Motor neuron (in vitro differentiated cells): ENCODE measurements at regions not wholly inside any gene's neighbourhood (a gene's known extent, or its start where the extent isn't known, plus 50 kb on each side); places are given as distances from the start of the nearest gene placed in this dataset.
"Not testable (repeated sequence)": the region's sequence is repeated elsewhere in the genome, so short reads cannot be mapped to it uniquely, and the experiment has no call there.

Experiments used
- ATAC-seq, 8 experiments: fragments of 200-7000 bp; cut with Tn5 transposase; replicated peaks in 6 of 8; 2 replicates each; pipeline ENCODE4 v1.8.0; 2021; ENCODE audit warnings: mild to moderate bottlenecking in 8 of 8, moderate library complexity in 8 of 8
- H3K27ac ChIP-seq, 2 donors: fragments of 250-450 bp; sonication (Bioruptor Pico); 2 replicates each; pipeline ENCODE4 v1.9.0; 2021; ENCODE audit warnings: antibody characterized with exemption in 2 of 2, mild to moderate bottlenecking in 2 of 2, moderate library complexity in 1 of 2
- H3K4me1 ChIP-seq, 2 donors: fragments of 250-450 bp; sonication (Bioruptor Pico); replicated peaks in 1 of 2; 2 replicates each; pipeline ENCODE4 v1.6.1; 2021; ENCODE audit warnings: antibody characterized with exemption in 2 of 2, mild to moderate bottlenecking in 2 of 2, moderate library complexity in 1 of 2
- H3K4me3 ChIP-seq, 5 donors: fragments of 250-450 bp; sonication (Bioruptor Pico); 2 replicates each; pipeline ENCODE4 v1.9.0; 2021; ENCODE audit warnings: antibody characterized with exemption in 5 of 5, mild to moderate bottlenecking in 5 of 5, moderate library complexity in 4 of 5
- WGBS, 10 experiments: fragments of 450-650 bp; shearing (Covaris generic); methylation state at CpG; one replicate each; pipeline ENCODE4 v1.0.0; 2022; 5-methylcytosine and 5-hydroxymethylcytosine counted together
- in situ Hi-C, 9 experiments: fragments of 400-800 bp; cut with MboI; loops; one replicate each; pipeline ENCODE4 v1.15.0; 2021; ENCODE audit warnings: low sequenced_read_pairs in 9 of 9, low pct_unique_long_range_greater_than_20kb in 2 of 9; ENCODE audit not compliant: unreplicated experiment in 9 of 9

DNA sequence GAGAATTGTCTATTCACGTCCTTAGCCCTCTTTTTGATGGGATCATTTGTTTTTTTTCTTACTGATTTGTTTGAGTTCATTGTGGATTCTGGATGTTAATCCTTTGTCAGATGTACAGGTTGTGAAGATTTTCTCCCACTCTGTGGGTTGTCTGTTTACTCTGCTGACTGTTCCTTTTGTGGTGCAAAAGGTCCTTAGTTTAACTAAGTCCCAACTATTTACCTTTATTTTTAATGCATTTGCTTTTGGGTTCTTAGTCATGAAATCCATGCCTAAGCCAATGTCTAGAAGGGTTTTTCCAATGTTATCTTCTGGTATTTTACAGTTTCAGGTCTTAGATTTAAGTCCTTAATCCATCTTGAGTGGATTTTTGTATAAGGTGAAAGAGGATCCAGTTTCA is 336.3 kb downstream of the TFAP2B start:
- H3K27ac ChIP-seq, H3K4me3 ChIP-seq, in situ Hi-C loops, H3K4me1 ChIP-seq, ATAC-seq: not testable (repeated sequence)
- 10 to 100% (median 75%) methylated on average over 1 of the region's 1 CpG for WGBS, 10 experiments

DNA sequence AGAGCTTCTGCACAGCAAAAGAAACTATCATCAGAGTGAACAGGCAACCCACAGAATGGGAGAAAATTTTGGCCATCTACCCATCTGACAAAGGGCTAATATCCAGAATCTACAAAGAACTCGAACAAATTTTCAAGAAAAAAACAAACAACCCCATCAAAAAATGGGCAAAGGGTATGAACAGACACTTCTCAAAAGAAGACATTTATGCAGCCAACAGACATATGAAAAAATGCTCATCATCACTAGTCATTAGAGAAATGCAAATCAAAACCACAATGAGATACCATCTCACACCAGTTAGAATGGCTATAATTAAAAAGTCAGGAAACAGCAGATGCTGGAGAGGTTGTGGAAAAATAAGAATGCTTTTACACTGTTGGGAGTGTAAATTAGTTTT is 340.6 kb downstream of the TFAP2B start:
- in situ Hi-C loops, H3K27ac ChIP-seq, H3K4me3 ChIP-seq, H3K4me1 ChIP-seq, ATAC-seq: not testable (repeated sequence)
- 14 to 91% (median 86%) methylated on average over 1 of the region's 1 CpG; no CpG with 5 or more reads in 3 of the 10 experiments for WGBS, 10 experiments

DNA sequence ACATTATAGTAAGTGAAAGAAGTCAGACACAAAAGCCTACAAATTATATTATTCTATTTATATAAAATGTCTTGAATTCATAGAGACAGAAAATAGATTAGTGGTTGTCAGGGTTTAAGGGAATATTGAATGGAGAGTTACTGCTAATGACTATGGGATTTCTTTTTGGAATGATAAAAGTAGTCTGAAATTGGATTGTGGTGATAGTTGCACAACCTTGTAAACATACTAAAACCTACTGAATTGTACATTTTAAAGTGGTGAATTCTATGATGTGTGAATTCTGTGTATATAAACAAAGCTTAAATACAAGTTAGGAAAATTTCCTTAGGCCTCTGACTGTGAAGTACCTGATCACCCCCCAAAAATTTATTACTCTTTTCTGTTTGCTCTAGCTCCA is 343.1 kb downstream of the TFAP2B start:
- H3K4me3 ChIP-seq, result no peak overlapping the region
- in situ Hi-C loops, result no loop called here
- ATAC-seq, result no peak
- no peaks in the 10 kb centered on the region for H3K4me1 ChIP-seq
- H3K27ac ChIP-seq, result no peak overlapping the region

DNA sequence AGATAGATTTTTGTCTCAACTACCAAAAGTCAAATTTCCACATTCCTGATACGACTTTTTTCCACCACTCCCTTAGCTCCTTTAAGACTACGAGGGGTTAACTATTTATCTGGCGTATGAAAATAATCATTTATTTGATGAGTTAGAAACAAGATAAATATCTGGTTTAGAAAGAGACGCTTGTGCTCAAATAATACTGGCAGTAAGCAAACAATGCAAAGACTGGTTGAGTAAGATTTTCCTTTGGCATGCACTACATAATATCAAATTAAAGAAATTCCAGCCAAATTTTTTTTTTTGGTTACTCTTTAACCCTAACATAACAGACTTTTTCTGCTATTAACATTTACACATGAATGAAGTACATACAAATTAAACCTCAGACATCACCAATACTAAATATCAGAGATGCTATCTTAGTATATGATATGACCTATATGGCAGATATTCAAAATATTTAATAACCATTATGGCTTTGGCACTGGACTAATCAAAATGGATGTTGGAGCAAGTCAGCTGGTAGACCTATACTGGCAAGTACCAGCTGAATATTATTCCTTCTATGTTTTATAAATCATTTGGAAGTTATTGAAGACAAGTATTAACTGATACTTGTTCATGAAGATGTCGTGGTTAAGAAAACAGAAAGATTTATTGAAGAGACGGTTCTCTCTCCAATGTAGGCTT is 345.3 kb downstream of the TFAP2B start:
- in situ Hi-C loops, result no loop called here
- Histone ChIP-seq H3K27ac (no peak overlapping the region), H3K4me1 (no peaks in the 10 kb centered on the region), H3K4me3 (no peak overlapping the region)
- WGBS, 10 experiments, result 0 to 100% (median 69%) methylated on average over 1 to 6 of the region's 6 CpGs
- no peak for ATAC-seq

DNA sequence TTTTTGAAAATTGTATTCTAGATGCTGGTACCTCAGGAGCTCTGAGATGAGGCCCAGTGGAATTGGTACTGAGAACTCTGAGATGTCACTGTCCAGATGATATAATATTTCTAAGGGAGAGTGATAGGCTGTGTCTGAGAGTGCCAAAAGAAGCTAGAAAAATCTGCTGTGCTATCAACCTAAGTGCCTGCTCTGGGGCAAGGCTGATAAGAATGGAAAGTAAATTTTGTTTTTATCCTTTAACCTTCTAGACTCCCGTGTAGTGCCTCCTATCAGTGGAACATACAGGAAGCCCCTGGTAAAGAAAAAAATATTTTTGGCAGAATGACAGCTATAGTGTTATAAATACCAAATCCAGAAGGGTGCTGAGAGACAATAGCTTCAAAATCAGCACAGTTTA is 348.2 kb downstream of the TFAP2B start:
- no peak overlapping the region for H3K4me3 ChIP-seq
- 0 to 83% (median 50%) methylated on average over 1 of the region's 1 CpG; no CpG with 5 or more reads in 3 of the 10 experiments for WGBS, 10 experiments

DNA sequence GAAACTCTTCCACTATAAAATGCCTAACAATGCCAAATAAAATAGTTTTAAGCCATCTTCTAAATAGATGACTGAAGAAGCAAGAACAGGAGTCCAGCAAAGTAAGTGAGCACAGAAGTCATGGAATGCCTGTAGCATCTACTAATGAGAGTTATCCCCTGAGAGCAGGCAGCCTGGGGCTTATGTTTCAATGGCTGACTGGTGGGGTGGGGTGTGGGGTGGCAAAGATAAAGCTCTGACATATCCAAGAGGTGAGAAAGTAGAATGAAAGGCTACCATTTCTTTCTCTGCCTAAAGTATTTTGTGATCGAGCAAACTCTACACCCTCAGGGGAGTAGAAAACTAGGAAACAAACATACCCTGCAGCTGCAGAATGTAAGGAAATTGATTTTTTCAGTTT is 348.8 kb downstream of the TFAP2B start:
- no peak overlapping the region for H3K27ac ChIP-seq
- in situ Hi-C loops, result no loop called here
- ATAC-seq, result no peak
- H3K4me1 ChIP-seq, result no peaks in the 10 kb centered on the region
- no peak overlapping the region for H3K4me3 ChIP-seq
- WGBS, 10 experiments, result 0 to 100% (median 65%) methylated on average over 1 of the region's 1 CpG; no CpG with 5 or more reads in 4 of the 10 experiments

More for the DNA sequence above, 348.2 kb downstream of the TFAP2B start:
- no peak overlapping the region for H3K27ac ChIP-seq
- ATAC-seq, result no peak
- in situ Hi-C loops, result no loop called here
- H3K4me1 ChIP-seq, result no peaks in the 10 kb centered on the region

DNA sequence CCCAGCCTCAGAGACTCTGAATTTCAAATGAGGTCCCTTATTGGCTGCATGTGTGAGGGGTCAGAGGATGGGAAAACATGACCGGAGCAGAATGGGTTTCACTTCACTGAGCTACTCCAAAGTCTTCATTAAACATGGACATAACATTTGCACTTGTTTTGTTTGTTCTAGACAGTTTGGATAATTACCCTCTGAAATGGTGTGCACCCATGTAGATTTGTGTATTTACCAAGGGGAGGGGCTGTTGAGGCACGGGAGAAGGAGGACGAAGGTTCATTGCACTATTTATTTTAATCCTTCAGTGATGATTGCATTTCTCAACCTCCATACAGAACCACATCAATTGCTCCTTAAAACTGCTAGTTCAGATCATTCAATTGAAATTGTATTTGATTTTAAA is 364.2 kb downstream of the TFAP2B start:
- Histone ChIP-seq H3K27ac (no peak overlapping the region), H3K4me3 (no peak overlapping the region), H3K4me1 (no peaks in the 10 kb centered on the region)
- WGBS, 10 experiments, result 0 to 100% (median 55%) methylated on average over 1 to 3 of the region's 3 CpGs; no CpG with 5 or more reads in 6 of the 10 experiments
- in situ Hi-C loops, result no loop called here
- peak in 1 of 8 experiments; percentile 91 for ATAC-seq

DNA sequence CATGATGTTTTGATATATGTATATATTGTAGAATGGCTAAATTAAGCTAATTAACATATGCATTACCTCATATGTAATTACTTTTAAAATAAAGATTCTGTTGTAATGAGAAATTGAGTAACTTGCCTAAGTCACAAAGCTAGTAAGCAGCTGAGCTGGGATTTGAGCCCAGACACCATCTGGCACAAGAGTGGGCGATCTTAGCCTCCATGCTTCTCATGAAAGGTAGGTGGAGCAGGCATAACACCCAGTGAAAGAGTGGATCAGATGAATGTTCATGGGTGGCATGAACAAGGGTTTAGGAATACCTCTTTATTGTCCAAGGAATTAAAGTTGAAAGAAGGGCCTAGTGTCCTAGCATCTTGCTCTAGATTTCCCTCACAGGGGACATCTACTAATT is 365.4 kb downstream of the TFAP2B start:
- Histone ChIP-seq H3K27ac (no peak overlapping the region), H3K4me3 (no peak overlapping the region), H3K4me1 (no peaks in the 10 kb centered on the region)
- WGBS, 10 experiments, result 0 to 100% (median 90%) methylated on average over 1 of the region's 1 CpG; no CpG with 5 or more reads in 7 of the 10 experiments
- in situ Hi-C loops, result no loop called here
- no peak for ATAC-seq

DNA sequence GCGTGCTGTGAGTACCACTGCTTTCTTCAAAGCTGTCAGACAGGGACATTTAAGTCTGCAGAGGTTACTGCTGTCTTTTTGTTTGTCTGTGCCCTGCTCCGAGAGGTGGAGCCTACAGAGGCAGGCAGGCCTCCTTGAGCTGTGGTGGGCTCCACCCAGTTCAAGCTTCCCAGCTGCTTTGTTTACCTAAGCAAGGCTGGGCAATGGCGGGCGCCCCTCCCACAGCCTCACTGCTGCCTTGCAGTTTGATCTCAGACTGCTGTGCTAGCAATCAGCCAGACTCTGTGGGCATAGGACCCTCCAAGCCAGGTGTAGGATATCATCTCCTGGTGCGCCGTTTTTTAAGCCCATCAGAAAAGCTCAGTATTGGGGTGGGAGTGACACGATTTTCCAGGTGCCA is 374.5 kb downstream of the TFAP2B start:
- 10 to 100% (median 80%) methylated on average over 1 to 2 of the region's 7 CpGs; no CpG with 5 or more reads in 5 of the 10 experiments for WGBS, 10 experiments
- ATAC-seq, in situ Hi-C loops, H3K4me1 ChIP-seq, H3K27ac ChIP-seq, H3K4me3 ChIP-seq: not testable (repeated sequence)

DNA sequence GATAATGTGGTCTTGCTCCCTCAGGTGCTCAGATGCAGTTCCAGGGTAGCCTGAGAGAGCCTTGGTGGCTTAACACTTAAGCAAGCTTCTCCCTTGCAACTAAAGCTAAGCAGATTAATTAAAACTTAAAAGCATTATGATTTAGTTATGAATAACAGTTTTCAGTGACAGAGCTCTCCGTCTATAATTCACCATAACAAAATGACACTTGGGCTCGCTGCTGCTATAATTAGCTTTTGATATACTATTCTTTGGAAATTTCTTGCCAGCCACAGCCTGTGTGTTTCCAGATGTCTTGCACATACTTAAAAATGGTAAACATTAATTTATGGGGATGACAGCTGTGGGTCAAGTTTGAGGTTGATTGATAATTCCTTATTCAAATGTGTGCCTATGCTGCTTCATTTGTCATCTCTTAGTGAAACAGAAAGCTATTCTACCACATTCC is 380.5 kb downstream of the TFAP2B start:
- H3K4me1 ChIP-seq, result peaks cover 0 to 4% of the 10 kb centered on the region in 2 donors
- no peak overlapping the region for H3K4me3 ChIP-seq
- 6 to 64% (median 15%) methylated on average over 2 of the region's 2 CpGs; no CpG with 5 or more reads in 3 of the 10 experiments for WGBS, 10 experiments
- peak in 5 of 8 experiments; percentile 33 to 82 (median 65) for ATAC-seq
- in situ Hi-C loops, result no loop called here
- H3K27ac ChIP-seq, result no peak overlapping the region

DNA sequence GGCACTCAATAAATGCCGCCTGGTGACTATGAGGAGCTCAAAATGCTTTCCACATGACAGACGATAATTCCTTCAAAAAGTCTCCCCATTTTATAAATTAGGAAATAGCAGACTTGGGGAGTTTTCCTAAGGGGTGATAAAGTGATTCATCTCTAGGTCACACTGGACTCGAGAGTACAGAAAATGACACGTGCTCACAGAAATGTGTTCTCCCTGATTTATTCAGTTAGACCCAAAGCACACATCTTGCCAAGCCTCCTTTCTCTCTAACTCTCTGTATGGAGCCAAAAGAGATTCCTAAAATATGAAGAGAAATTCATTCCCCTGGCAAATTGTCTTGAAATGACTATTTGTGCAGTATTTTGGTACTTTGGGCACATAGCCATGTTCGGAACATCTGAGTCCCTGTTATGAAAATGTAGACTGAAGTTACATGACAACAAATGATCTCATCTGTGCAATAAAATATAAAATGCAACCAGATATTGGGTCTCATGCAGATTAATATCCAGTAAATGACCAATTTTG is 381.1 kb downstream of the TFAP2B start:
- no peak overlapping the region for H3K27ac ChIP-seq
- peak in 2 of 8 experiments; percentile 17 to 43 for ATAC-seq
- 0 to 100% (median 69%) methylated on average over 1 to 5 of the region's 5 CpGs for WGBS, 10 experiments
- peaks cover 0 to 4% of the 10 kb centered on the region in 2 donors for H3K4me1 ChIP-seq
- no peak overlapping the region for H3K4me3 ChIP-seq
- in situ Hi-C loops, result no loop called here

DNA sequence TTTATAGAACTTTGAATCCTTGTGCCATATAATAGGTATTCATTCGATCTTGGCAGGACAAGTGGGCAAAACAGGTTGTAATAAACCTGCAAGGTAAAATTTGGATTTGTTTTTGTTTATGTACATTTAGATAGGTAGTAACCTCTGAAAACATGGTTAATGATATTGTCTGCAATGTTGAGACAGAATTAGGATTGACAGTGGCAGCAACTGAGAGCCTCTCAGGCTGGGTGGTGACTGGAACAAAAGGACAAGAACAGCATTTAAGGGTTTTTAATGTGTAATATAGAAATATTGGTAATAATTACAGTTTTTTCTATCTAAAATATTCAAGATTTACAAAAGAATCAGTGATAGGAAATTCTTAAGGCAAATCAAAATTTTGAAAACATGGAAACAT is 382.0 kb downstream of the TFAP2B start:
- no peak for ATAC-seq
- no peak overlapping the region for H3K4me3 ChIP-seq
- H3K4me1 ChIP-seq, result peaks cover 0 to 4% of the 10 kb centered on the region in 2 donors
- 29 to 91% (median 60%) methylated on average over 1 of the region's 1 CpG; no CpG with 5 or more reads in 3 of the 10 experiments for WGBS, 10 experiments
- H3K27ac ChIP-seq, result no peak overlapping the region
- in situ Hi-C loops, result no loop called here

DNA sequence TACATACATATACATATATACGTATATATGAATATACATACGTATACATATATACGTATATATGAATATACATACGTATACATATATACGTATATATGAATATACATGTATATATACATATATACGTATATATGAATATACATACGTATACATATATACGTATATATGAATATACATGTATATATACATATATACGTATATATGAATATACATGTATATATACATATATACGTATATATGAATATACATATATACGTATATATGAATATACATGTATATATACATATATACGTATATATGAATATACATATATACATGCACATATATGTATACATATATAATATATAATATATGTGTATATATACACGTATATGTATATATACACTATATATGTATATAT is 384.0 kb downstream of the TFAP2B start:
- H3K4me1 ChIP-seq, ATAC-seq, H3K27ac ChIP-seq, in situ Hi-C loops, H3K4me3 ChIP-seq: not testable (repeated sequence)
- WGBS, 10 experiments, result 63 to 100% (median 91%) methylated on average over 2 to 8 of the region's 13 CpGs; no CpG with 5 or more reads in 3 of the 10 experiments

DNA sequence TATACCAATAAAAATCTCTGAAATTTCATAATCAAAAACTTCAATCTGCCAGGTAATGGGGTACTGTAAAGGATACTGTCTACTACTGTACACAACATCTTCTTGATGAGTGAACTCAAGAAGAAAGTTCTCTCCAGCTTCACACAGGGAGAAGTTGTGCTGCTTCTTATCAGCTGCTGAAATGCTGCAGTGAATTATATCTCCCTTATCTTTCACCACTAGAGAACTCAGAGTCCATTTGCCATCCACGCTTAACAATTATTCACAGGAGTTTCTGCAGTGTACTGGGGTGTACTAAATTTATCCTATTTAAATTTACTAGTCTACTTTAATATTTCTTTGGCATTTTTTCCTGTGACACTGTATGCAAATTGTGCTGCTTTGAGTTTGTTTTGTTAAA is 384.8 kb downstream of the TFAP2B start:
- ATAC-seq, result no peak
- H3K27ac ChIP-seq, result no peak overlapping the region
- WGBS, 10 experiments, result 0 to 100% (median 86%) methylated on average over 1 of the region's 1 CpG; no CpG with 5 or more reads in 2 of the 10 experiments
- peaks cover 0 to 4% of the 10 kb centered on the region in 2 donors for H3K4me1 ChIP-seq
- H3K4me3 ChIP-seq, result no peak overlapping the region
- in situ Hi-C loops, result no loop called here
